ENCODE measurements at regions not wholly inside any gene's neighbourhood (a gene's known extent, or its start where the extent isn't known, plus 50 kb on each side); places are given as distances from the start of the nearest gene placed in this dataset.

- DNase-seq (ENCODE audit: low spot score) (no peak), ATAC-seq (ENCODE audit: insufficient number of reproducible peaks, low FRiP score, low read depth) (no peak)
- H3K4me1 ChIP-seq (ENCODE audit: control insufficient read depth in 1 of 2, low read depth in 2 of 2) = no peaks in the 10 kb centered on the region
- no peak overlapping the region for H3K4me3 ChIP-seq
- TF ChIP-seq, protein P1, sequence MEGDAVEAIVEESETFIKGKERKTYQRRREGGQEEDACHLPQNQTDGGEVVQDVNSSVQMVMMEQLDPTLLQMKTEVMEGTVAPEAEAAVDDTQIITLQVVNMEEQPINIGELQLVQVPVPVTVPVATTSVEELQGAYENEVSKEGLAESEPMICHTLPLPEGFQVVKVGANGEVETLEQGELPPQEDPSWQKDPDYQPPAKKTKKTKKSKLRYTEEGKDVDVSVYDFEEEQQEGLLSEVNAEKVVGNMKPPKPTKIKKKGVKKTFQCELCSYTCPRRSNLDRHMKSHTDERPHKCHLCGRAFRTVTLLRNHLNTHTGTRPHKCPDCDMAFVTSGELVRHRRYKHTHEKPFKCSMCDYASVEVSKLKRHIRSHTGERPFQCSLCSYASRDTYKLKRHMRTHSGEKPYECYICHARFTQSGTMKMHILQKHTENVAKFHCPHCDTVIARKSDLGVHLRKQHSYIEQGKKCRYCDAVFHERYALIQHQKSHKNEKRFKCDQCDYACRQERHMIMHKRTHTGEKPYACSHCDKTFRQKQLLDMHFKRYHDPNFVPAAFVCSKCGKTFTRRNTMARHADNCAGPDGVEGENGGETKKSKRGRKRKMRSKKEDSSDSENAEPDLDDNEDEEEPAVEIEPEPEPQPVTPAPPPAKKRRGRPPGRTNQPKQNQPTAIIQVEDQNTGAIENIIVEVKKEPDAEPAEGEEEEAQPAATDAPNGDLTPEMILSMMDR (IDR thresholded peaks at IDR 0.05) = no peak
- H3K36me3 ChIP-seq = no peaks in the 10 kb centered on the region
- no peak overlapping the region for H3K27ac ChIP-seq
- H3K9me3 ChIP-seq = no peaks in the 10 kb centered on the region
- no peaks in the 10 kb centered on the region for H3K27me3 ChIP-seq (replicated peaks; ENCODE audit: insufficient read depth)
Observed at GRCh38 chr11:25339281-25339680, 842.4 kb downstream of the LUZP2 start.

DNA sequence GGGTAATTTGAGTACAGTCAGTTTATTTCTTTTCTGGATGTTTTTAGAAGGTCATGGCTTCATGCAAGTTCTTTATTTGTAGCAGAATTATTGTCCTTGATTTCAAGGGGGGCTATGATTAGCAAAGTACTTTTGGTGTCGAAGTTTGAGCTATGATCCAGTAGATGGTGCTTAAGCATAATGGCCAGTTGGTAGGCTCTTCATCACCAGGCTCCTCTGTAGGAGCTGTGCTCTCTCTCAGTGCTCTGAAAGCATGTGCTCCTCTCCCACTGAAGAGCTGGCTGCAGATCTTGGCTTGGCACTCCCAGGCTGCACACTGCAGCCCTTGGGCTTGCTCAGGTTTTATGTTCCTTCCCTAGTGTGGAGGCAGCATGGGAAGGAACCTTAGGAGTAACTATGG, 852.7 kb downstream of the LUZP2 start:
- H3K27ac ChIP-seq = no peak overlapping the region
- ATAC-seq (ENCODE audit: insufficient number of reproducible peaks, low FRiP score, low read depth) (no peak), DNase-seq (ENCODE audit: low spot score) (no peak)
- H3K4me3 ChIP-seq = no peak overlapping the region
- H3K27me3 ChIP-seq (replicated peaks; ENCODE audit: insufficient read depth) = no peaks in the 10 kb centered on the region
- H3K9me3 ChIP-seq = no peaks in the 10 kb centered on the region
- H3K36me3 ChIP-seq = no peaks in the 10 kb centered on the region
- TF ChIP-seq, protein P1 (IDR thresholded peaks at IDR 0.05) = no peak
- no peaks in the 10 kb centered on the region for H3K4me1 ChIP-seq (ENCODE audit: control insufficient read depth in 1 of 2, low read depth in 2 of 2)

DNA sequence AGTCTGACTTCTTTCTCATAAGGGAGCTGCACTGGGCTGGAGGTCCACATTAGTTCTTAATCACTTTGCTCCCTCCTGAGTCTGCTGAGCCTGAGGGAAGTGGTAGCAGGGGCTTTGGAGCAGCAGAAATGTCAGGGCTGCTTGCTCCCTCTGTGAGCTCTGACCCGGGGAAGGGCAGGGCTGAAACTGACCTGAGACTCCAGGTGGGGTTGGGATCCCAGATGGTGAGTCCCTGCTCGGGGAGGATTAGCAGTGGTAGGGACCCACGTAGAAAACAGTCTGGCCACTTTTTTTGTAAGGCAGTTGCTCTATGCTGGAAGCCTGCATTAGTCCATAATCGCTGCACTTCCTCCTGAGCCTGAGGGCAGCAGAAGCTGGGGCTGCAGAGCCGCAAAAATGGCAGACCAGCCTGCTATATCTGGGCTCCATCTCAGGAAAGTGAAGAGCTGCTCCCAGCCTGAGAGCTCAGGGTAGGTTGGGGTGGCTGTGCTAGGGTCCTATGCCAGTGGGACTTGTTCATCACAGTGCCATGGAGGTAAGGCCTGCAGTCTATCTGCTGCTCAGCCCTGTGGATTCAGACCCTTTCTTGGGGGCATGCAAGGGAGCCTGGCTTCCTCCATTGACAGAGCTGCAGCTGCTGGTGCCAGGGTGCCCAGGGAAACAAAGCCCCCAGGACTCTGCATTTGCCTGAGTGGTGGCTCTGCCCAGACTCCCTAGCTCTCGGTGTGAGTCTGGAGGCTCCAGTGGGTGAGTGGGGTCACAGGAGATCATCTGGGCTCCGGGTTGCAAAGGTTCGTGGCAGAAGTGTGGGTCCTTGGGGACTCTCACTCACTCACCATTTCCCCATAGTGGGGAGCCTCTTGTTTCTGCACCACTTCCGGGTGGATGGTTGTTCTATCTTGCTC, 854.3 kb downstream of the LUZP2 start:
- ATAC-seq (ENCODE audit: insufficient number of reproducible peaks, low FRiP score, low read depth) = no peak
- Histone ChIP-seq H3K4me1 (ENCODE audit: control insufficient read depth in 1 of 2, low read depth in 2 of 2) (no peaks in the 10 kb centered on the region), H3K27ac (no peak overlapping the region), H3K9me3 (no peaks in the 10 kb centered on the region), H3K4me3 (no peak overlapping the region), H3K27me3 (replicated peaks; ENCODE audit: insufficient read depth) (no peaks in the 10 kb centered on the region), H3K36me3 (no peaks in the 10 kb centered on the region)
- TF ChIP-seq, protein P1 (IDR thresholded peaks at IDR 0.05) = no peak
- no peak for DNase-seq (ENCODE audit: low spot score)

GRCh38 chr11:25357133-25357532, 860.3 kb downstream of the LUZP2 start:
- Histone ChIP-seq H3K4me3 (no peak overlapping the region), H3K36me3 (no peaks in the 10 kb centered on the region), H3K9me3 (no peaks in the 10 kb centered on the region), H3K4me1 (ENCODE audit: control insufficient read depth in 1 of 2, low read depth in 2 of 2) (no peaks in the 10 kb centered on the region), H3K27me3 (replicated peaks; ENCODE audit: insufficient read depth) (no peaks in the 10 kb centered on the region), H3K27ac (no peak overlapping the region)
- TF ChIP-seq, protein P1 (IDR thresholded peaks at IDR 0.05) = no peak
- ATAC-seq (ENCODE audit: insufficient number of reproducible peaks, low FRiP score, low read depth) (no peak), DNase-seq (ENCODE audit: low spot score) (no peak)

- TF ChIP-seq, protein P1 (IDR thresholded peaks at IDR 0.05) = no peak
- H3K9me3 ChIP-seq = no peaks in the 10 kb centered on the region
- no peaks in the 10 kb centered on the region for H3K27me3 ChIP-seq (replicated peaks; ENCODE audit: insufficient read depth)
- ATAC-seq (ENCODE audit: insufficient number of reproducible peaks, low FRiP score, low read depth) (no peak), DNase-seq (ENCODE audit: low spot score) (no peak)
- no peaks in the 10 kb centered on the region for H3K36me3 ChIP-seq
- H3K4me1 ChIP-seq (ENCODE audit: control insufficient read depth in 1 of 2, low read depth in 2 of 2) = no peaks in the 10 kb centered on the region
- H3K27ac ChIP-seq = no peak overlapping the region
- H3K4me3 ChIP-seq = no peak overlapping the region
Observed at GRCh38 chr11:25377466-25377865, 880.6 kb downstream of the LUZP2 start.

Data from thoracic aorta (tissue), 2 donors.